ENCODE measurements at regions not wholly inside any gene's neighbourhood (a gene's known extent, or its start where the extent isn't known, plus 50 kb on each side); places are given as distances from the start of the nearest gene placed in this dataset.
"Not testable (repeated sequence)": the region's sequence is repeated elsewhere in the genome, so short reads cannot be mapped to it uniquely, and the experiment has no call there.

DNA sequence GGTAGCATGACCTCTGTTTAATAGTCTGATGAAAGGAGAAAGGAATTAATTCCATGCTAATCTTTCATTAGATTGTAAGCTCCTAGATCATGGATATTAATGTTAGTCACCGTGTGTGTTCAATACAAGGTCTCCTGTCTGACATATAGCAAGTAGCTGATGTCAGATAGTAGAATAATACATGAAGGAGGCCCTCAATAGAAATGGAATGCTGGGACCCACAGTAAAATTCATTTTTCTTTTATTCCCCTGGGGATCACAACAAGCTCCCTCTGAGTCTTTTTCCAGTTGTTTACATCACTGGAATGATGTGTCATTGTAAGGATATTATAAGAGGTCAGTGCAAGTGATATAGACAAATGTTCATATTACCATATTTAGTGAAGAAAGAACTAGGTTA is 240.3 kb upstream of the TRPC7 start:
- no peak for DNase-seq
- in situ Hi-C loops (cut with HindIII; ENCODE audit: low pct_ligation_motif_present, low pct_unique_long_range_greater_than_20kb, low sequenced_read_pairs) = no loop called here

DNA sequence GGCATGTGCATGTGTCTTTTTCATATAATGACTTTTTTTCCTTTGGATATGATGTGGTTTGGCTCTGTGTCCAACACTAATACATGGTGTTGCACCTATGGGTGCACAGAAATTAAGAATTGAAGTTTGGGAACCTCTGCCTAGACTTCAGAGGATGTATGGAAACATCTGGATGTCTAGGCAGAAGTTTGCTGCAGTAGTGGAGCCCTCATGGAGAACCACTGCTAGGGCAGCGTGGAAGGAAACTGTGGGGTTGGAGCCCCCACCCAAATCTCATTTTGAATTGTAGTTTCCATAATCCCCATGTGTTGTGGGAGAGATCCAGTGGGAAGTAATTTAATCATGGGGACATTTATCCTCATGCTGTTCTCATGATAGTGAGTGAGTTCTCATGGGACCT is 235.0 kb upstream of the TRPC7 start:
- in situ Hi-C loops (cut with HindIII; ENCODE audit: low pct_ligation_motif_present, low pct_unique_long_range_greater_than_20kb, low sequenced_read_pairs) = no loop called here
- DNase-seq = no peak

DNA sequence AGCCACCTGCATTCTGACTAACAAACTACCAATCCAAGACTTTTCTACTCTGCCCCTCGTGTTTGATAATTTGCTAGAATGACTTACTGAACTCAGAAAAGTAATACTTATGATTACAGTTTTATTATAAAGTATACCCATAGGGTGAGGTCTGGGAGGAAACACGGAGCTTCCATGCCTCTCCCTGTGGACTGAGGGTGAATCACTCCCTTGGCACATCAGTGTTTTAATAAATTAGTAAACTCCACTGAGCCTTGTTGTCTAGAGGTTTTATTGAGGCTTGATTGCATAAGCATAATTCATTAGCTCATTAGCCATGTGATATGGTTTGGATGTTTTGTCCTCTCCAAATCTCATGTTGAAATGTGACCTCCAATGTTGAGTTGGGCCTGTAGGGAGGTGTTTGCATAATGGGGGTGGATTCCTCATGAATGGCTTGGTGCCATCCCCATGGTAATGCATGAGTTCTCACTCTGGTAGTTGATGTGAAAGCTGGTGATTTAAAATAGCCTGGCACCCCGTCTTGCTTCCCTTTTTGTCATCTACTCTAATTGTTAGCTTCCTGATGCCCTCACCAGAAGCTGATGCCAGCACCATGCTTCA is 233.6 kb upstream of the TRPC7 start:
- no peak for DNase-seq
- in situ Hi-C loops (cut with HindIII; ENCODE audit: low pct_ligation_motif_present, low pct_unique_long_range_greater_than_20kb, low sequenced_read_pairs) = no loop called here

DNA sequence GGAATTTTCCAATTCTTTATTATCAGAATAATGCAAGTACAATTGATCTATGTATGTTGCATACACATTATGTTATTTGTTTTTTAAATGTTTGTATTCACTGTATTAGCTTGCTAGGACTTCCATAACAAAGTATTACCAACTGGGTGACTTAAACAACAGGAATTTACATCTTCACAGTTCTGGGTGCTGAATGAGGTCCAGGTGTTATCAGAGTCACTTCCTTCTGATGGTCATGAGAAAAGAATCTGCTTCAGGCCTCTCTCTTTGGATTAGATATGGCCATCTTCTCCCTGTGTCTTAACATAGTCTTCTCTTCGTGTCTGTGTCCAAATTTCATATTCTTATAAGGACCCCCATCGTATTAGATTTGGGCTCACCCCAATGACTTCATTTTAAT is 229.1 kb upstream of the TRPC7 start:
- in situ Hi-C loops (cut with HindIII; ENCODE audit: low pct_ligation_motif_present, low pct_unique_long_range_greater_than_20kb, low sequenced_read_pairs) = no loop called here
- no peak for DNase-seq

DNA sequence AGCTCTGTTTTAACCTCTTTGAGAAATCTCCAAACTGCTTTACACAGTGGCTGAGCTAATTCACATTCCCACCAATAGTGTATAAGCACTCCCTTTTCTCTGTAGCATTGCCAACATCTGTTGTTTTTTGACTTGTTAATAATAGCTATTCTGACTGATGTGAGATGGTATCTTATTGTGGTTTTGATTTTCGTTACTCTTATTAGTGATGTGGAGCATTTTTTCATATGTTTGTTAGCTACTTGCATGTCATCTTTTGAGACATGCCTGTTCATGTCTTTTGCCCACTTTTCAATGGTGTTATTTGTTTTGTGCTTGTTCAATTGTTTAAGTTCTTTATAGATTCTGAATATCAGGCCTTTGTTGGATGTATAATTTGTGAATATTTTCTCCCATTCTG is 225.2 kb upstream of the TRPC7 start:
- in situ Hi-C loops (cut with HindIII; ENCODE audit: low pct_ligation_motif_present, low pct_unique_long_range_greater_than_20kb, low sequenced_read_pairs) = no loop called here
- DNase-seq = no peak

DNA sequence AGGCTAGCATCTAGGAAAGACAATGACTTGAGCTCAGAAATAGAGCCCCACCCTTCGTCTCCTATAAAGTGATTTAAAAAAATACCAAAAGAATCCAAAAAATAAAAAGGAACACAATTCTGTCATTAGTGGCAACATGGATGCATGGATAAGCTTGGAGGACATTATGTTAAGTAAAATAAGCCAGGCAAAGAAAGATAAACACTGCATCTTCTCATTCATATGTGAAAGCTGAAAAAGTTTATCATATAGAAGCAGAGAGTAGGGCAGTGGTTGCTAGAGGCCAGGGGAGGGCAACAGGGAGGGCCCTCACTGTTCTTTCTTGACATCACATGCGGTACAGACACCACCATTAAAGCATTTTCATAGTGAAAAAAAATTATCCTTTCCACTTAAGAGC is 220.9 kb upstream of the TRPC7 start:
- in situ Hi-C loops (cut with HindIII; ENCODE audit: low pct_ligation_motif_present, low pct_unique_long_range_greater_than_20kb, low sequenced_read_pairs) = no loop called here
- no peak for DNase-seq

DNA sequence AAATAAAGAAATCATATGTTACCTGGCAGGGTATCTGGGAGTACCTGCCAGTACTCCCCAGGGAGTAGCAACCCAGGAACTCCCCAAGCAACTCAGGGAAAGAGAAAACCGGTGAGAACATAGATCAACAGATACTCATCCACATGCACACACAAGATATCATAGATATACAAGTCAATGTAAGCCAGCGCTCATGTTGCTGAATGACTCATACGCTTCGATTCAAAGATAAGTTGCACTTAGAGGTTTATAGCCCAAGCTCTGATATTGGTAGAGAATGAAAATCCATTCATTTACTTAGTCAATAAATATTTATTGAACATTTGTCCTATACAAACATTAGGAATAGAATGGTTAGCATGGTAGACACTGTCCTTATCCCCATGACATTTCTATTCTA is 219.1 kb upstream of the TRPC7 start:
- DNase-seq = no peak
- in situ Hi-C loops (cut with HindIII; ENCODE audit: low pct_ligation_motif_present, low pct_unique_long_range_greater_than_20kb, low sequenced_read_pairs) = no loop called here

DNA sequence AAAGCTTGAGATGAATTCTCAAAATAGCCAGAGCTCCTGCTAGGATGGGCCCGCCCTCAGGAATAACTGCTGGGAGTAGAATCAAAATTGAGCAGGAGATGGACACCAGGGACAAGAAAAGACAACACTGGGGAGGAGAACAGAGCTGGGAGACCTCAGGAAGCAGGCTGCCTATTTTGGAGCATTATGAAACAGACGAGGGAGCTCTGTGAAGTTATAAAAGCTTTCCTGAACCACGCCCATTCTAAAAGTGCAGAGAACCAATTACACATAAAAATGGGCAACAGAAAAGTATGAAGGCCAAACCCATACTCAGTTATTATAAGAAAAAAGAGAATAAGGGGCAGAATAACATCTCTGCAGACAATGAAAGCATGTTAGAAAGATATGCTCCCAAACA is 213.9 kb upstream of the TRPC7 start:
- in situ Hi-C loops (cut with HindIII; ENCODE audit: low pct_ligation_motif_present, low pct_unique_long_range_greater_than_20kb, low sequenced_read_pairs) = no loop called here

DNA sequence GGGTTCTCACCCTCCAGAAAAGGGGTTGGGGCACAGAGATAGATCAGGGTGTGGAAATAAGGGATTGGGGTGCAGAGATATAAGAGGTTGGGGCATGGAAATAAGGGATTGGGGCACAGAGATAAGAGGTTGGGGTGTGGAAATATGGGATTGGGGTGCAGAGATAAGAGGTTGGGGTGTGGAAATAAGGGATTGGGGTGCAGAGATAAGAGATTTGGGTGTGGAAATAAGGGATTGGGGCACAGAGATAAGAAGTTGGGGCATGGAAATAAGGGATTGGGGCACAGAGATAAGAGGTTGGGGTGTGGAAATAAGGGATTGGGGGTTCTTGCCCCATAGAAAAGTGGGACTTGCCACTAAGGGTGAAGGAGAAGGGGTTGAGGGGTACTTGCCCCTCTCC is 204.5 kb upstream of the TRPC7 start:
- DNase-seq; in situ Hi-C loops (cut with HindIII; ENCODE audit: low pct_ligation_motif_present, low pct_unique_long_range_greater_than_20kb, low sequenced_read_pairs): not testable (repeated sequence)

More for the DNA sequence above, 213.9 kb upstream of the TRPC7 start:
- DNase-seq = no peak

DNA sequence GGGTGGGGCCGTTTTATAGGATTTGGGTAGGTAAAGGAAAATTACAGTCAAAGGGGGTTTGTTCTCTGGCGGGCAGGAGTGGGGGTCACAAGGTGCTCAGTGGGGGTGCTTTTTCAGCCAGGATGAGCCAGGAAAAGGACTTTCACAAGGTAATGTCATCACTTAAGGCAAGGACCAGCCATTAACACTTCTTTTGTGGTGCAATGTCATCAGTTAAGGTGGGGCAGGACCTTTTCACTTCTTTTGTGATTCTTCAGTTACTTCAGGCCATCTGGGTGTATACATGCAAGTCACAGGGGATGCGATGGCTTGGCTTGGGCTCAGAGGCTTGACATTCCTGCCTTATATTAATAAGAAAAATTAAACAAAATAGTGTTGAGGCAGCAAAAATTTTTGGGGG is 200.1 kb upstream of the TRPC7 start:
- DNase-seq; in situ Hi-C loops (cut with HindIII; ENCODE audit: low pct_ligation_motif_present, low pct_unique_long_range_greater_than_20kb, low sequenced_read_pairs): not testable (repeated sequence)

DNA sequence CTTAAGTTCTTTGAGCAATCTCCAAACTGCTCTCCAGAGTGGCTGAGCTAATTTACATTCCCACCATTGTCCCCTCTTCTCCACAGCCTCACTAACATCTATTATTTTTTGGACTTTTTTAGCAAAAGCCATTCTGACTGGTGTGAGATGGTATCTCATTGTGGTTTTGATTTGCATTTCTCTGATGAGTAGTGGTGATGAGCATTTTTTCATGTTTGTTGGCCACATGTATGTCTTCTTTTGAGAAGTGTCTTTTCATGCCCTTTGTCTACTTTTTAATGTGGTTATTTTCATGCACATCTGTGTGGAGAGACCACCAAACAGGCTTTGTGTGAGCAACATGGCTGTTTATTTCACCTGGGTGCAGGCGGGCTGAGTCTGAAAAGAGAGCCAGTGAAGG is 199.7 kb upstream of the TRPC7 start:
- in situ Hi-C loops (cut with HindIII; ENCODE audit: low pct_ligation_motif_present, low pct_unique_long_range_greater_than_20kb, low sequenced_read_pairs); DNase-seq: not testable (repeated sequence)

DNA sequence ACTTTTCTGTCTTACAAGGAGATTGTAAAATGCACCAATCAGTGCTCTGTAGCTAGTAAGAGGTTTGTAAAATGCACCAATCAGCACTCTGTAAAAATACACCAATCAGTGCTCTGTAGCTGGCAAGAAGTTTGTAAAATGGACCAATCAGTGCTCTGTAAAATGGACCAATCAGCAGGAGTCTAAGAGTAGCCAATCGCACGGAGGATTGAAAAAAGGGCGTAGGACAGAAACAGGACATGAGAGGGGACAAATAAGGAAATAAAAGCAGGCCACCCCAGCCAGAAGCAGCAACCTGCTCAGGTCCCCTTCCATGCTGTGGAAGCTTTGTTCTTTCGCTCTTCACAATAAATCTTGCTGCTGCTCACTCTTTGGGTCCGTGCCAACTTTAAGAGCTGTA is 199.1 kb upstream of the TRPC7 start:
- DNase-seq; in situ Hi-C loops (cut with HindIII; ENCODE audit: low pct_ligation_motif_present, low pct_unique_long_range_greater_than_20kb, low sequenced_read_pairs): not testable (repeated sequence)

DNA sequence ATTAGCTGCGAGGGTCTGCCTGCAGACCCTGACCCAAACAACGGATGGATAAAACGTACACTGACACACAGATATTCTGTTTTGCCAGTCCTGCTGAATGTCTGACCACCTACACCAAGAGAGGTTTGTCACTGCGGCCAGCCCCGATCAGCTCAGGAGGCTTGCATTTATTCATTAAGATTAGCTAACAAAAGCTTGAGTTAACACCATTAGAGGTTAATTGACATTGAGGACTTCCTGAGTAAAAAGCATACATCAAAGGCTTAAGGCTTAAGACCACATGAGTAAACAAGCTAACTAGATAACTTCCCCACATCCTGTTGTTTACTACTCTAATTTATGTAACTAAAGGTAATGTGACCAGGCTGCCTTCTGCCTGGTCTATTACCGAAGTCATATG is 198.1 kb upstream of the TRPC7 start:
- in situ Hi-C loops (cut with HindIII; ENCODE audit: low pct_ligation_motif_present, low pct_unique_long_range_greater_than_20kb, low sequenced_read_pairs) = no loop called here
- DNase-seq = no peak

DNA sequence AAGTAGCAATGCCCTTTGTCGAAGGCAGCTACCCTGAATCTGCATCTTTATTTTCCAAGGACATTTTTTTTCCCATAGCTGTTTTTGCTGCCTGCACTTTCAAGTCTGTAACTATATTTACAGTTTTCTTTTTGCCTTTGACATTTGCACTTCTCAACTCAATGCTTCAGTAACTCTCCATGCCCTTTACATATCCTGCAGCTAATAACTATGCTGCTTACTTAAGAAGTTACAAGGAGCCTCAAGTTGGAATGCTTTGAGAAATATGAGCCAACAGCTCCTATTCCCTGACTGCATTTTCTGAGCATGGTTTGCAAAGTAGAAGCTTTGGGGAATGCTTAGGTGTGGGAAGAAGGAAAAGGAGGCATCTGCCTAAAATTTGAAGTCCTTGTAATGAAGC is 194.8 kb upstream of the TRPC7 start:
- in situ Hi-C loops (cut with HindIII; ENCODE audit: low pct_ligation_motif_present, low pct_unique_long_range_greater_than_20kb, low sequenced_read_pairs) = no loop called here
- DNase-seq = no peak

DNA sequence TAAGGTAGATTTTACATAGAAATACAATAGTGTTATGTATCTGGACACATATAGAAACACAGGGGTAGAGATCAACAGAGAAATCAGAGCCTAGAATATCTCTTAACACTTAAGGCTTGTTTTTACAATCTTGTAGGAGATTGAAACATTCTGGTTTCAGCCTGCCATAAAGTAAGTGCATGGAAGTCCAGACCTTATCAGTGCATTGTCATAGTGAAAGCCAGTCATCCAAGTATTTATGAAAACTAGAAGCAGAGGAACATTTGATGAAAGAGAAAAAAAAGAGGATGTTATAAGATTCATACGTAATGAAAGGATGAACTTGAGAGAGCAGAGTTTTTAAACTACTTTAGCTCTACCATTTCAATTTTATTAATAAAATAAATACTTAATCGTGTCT is 194.3 kb upstream of the TRPC7 start:
- DNase-seq = no peak

DNA sequence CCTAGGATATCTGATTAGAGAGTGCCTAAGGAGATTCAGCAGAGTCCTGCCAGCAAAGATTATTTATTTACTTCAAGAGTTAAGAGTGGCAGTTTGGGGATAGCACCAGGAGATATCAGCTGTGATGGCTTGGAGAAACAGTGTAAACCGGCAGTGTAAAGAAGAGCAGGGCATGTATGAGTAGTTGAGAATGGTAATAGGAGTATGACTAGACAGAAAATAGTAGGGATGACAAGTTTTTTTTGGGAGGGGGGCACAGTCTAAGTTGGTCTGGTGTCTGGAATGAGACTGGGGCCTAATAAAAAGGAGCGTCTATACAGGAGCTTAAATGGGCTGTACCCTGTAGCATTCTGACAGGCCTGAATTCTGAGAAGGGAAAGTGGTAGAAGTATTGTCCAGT is 181.8 kb upstream of the TRPC7 start:
- DNase-seq = not testable (repeated sequence)

More for the DNA sequence above, 194.3 kb upstream of the TRPC7 start:
- in situ Hi-C loops (cut with HindIII; ENCODE audit: low pct_ligation_motif_present, low pct_unique_long_range_greater_than_20kb, low sequenced_read_pairs) = no loop called here

DNA sequence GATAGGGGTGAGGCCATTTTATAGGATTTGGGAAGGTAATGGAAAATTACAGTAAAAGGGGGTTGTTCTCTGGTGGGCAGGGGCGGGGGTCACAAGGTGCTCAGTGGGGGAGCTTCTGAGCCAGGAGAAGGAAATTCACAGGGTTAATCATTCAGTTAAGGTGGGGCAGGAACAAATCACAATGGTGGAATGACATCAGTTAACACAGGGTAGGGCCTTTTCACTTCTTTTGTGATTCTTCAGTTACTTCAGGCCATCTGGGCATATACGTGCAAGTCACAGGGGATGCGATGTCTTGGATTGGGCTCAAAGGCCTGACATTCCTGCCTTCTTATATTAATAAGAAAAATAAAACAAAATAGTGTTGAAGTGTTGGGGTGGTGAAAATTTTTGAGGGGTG is 181.1 kb upstream of the TRPC7 start:
- in situ Hi-C loops (cut with HindIII; ENCODE audit: low pct_ligation_motif_present, low pct_unique_long_range_greater_than_20kb, low sequenced_read_pairs); DNase-seq: not testable (repeated sequence)

More for the DNA sequence above, 181.8 kb upstream of the TRPC7 start:
- in situ Hi-C loops (cut with HindIII; ENCODE audit: low pct_ligation_motif_present, low pct_unique_long_range_greater_than_20kb, low sequenced_read_pairs) = not testable (repeated sequence)

DNA sequence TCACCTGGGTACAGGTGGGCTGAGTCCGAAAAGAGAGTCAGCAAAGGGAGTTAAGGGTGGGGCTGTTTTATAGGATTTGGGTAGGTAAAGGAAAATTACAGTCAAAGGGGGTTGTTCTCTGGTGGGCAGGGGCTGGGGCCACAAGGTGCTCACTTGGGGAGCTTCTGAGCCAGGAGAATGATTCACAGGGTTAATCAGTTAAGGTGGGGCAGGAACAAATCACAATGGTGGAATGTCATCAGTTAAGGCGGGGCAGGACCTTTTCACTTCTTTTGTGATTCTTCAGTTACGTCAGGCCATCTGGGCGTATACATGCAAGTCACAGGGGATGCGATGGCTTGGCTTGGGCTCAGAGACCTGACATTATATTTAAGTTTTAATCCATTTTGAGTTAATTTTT is 179.7 kb upstream of the TRPC7 start:
- DNase-seq; in situ Hi-C loops (cut with HindIII; ENCODE audit: low pct_ligation_motif_present, low pct_unique_long_range_greater_than_20kb, low sequenced_read_pairs): not testable (repeated sequence)

DNA sequence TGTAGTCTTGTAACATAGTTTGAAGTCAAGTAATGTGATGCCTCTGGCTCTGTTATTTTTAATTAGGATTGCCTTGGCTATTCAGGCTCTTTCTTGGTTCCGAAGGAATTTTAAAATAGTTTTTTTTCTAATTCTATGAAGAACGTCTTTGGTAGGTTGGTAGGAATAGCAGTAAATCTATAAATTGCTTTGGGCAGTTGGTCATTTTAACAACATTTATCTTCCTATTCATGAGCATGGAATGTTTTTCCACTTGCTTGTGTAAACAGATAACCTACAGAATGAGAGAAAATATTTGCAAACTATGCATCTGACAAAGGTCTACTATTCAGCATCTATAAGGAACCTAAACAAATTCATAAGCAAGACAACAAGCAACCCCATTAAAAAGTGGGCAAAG is 173.2 kb upstream of the TRPC7 start:
- no peak for DNase-seq
- in situ Hi-C loops (cut with HindIII; ENCODE audit: low pct_ligation_motif_present, low pct_unique_long_range_greater_than_20kb, low sequenced_read_pairs) = no loop called here

DNA sequence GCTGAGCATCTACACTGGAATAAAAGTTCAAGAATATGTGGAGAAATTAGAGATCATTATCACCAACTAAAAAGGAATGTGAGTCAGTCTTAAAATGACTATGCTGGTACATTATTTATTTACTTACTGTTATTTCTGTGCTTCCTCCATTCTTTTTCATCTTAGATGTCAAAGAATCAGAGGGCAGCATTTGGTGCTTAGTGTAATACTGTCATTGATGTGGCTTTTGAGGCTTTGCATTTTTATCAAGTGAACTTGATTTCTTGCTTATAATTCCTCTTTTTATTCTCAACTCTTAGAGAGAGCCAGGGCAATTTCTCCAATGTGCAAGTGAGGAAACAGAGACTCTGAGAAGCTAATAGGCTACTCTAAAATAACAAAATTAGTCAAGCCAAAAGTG is 163.7 kb upstream of the TRPC7 start:
- DNase-seq = no peak
- in situ Hi-C loops (cut with HindIII; ENCODE audit: low pct_ligation_motif_present, low pct_unique_long_range_greater_than_20kb, low sequenced_read_pairs) = no loop called here

DNA sequence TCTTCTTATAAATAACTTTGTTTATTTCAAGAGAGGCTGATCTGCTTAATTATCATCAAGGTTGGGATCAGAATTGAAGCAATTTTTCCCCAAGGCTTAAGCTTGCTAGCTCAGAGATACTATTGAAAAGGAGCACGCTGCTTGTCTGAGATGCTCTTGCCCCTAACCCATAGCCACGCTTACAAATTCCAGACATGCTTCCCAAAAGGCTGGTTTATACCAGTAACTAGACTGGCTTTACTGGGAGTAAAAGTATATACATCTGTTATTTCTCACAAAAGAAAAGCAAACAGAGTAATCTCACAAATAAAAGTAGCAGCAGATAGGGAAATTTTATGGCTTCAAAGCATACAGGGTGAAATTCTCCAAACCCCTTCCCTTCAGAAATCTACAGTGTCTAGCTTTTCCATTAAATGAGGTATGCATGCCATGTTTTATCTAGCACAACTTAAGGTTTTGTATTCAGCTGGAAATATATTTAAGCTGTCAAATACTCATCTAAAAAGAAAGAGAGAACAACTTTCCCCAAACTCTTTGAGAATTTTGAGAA is 163.2 kb upstream of the TRPC7 start:
- no peak for DNase-seq
- in situ Hi-C loops (cut with HindIII; ENCODE audit: low pct_ligation_motif_present, low pct_unique_long_range_greater_than_20kb, low sequenced_read_pairs) = no loop called here
